GM23338 (cell line): ENCODE measurements at regions not wholly inside any gene's neighbourhood (a gene's known extent, or its start where the extent isn't known, plus 50 kb on each side); places are given as distances from the start of the nearest gene placed in this dataset.

Experiments
- ATAC-seq: fragments of 200-7000 bp; cut with Tn5 transposase; 3 replicates; pipeline ENCODE4 v1.9.1; 2020
- DNase-seq: peaks from one replicate; pipeline ENCODE4 v3.0.0-alpha.2; 2015; ENCODE audit warnings: low spot score
- H2AFZ ChIP-seq: fragments of 200-600 bp; sonication (generic); 2 replicates; pipeline ENCODE4 v1.8.0; 2016; ENCODE audit warnings: antibody characterized with exemption, mild to moderate bottlenecking, moderate library complexity
- H3F3A ChIP-seq: fragments of 200-600 bp; sonication (generic); replicated peaks from 2 replicates; pipeline ENCODE4 v1.8.0; 2017; ENCODE audit warnings: antibody characterized with exemption, mixed run types, low read depth
- H3K27ac ChIP-seq: fragments of 200-600 bp; sonication (generic); 2 replicates; pipeline ENCODE4 v1.6.1; 2016; ENCODE audit warnings: low read depth
- H3K27me3 ChIP-seq: fragments of 200-600 bp; sonication (generic); 2 replicates; pipeline ENCODE4 v1.8.0; 2016; ENCODE audit warnings: mild to moderate bottlenecking, mixed run types, moderate library complexity; ENCODE audit not compliant: insufficient read depth
- H3K36me3 ChIP-seq: fragments of 200-600 bp; sonication (generic); 2 replicates; pipeline ENCODE4 v1.8.0; 2016; ENCODE audit warnings: mild to moderate bottlenecking; ENCODE audit not compliant: insufficient read depth
- H3K4me1 ChIP-seq: fragments of 200-600 bp; sonication (generic); 2 replicates; pipeline ENCODE4 v1.8.0; 2016; ENCODE audit warnings: mild to moderate bottlenecking, moderate library complexity; ENCODE audit not compliant: insufficient read depth
- H3K4me2 ChIP-seq: fragments of 200-600 bp; sonication (generic); 2 replicates; pipeline ENCODE4 v1.7.1; 2017; ENCODE audit warnings: mixed run types
- H3K4me3 ChIP-seq: fragments of 200-600 bp; sonication (generic); 2 replicates; pipeline ENCODE4 v1.6.1; 2016; ENCODE audit warnings: mixed run types
- H3K79me2 ChIP-seq: fragments of 200-600 bp; sonication (generic); replicated peaks from 2 replicates; pipeline ENCODE4 v1.8.0; 2017; ENCODE audit warnings: mild to moderate bottlenecking; ENCODE audit not compliant: insufficient read depth
- H3K9me2 ChIP-seq: fragments of 200-600 bp; sonication (generic); 2 replicates; pipeline ENCODE4 v1.8.0; 2017; ENCODE audit not compliant: insufficient read depth
- H4K20me1 ChIP-seq: fragments of 200-600 bp; sonication (generic); replicated peaks from 2 replicates; pipeline ENCODE4 v1.8.0; 2017; ENCODE audit warnings: mild to moderate bottlenecking; ENCODE audit not compliant: insufficient read depth
- H3K27ac Mint-ChIP-seq: 2 replicates; pipeline ENCODE4 v1.8.0; 2020; ENCODE audit warnings: inconsistent platforms, mild to moderate bottlenecking, moderate library complexity, mixed read lengths
- H3K27me3 Mint-ChIP-seq: 3 replicates; pipeline ENCODE4 v1.8.0; 2022; ENCODE audit warnings: low read depth, mild to moderate bottlenecking, moderate library complexity, mixed read lengths, inconsistent platforms; ENCODE audit not compliant: insufficient read depth, poor library complexity
- H3K36me3 Mint-ChIP-seq: 3 replicates; pipeline ENCODE4 v1.8.0; 2021; ENCODE audit warnings: low read depth, mild to moderate bottlenecking, inconsistent platforms, moderate library complexity, mixed read lengths
- H3K4me1 Mint-ChIP-seq: 3 replicates; pipeline ENCODE4 v1.8.0; 2020; ENCODE audit warnings: mild to moderate bottlenecking, inconsistent platforms, mixed read lengths
- H3K4me3 Mint-ChIP-seq: 3 replicates; pipeline ENCODE4 v1.8.0; 2021; ENCODE audit warnings: moderate library complexity, mild to moderate bottlenecking, inconsistent platforms, mixed read lengths
- H3K9me3 Mint-ChIP-seq: 3 replicates; pipeline ENCODE4 v1.8.0; 2020; ENCODE audit warnings: moderate library complexity, mild to moderate bottlenecking, inconsistent platforms, mixed read lengths
- CREB1 ChIP-seq: fragments of 250-450 bp; sonication (Bioruptor Pico); IDR thresholded peaks from 2 replicates; pipeline ENCODE4 v1.5.0; 2020; ENCODE audit warnings: low read depth, mild to moderate bottlenecking, moderate library complexity
- POLR2AphosphoS5 ChIP-seq: IDR thresholded peaks from 2 replicates; pipeline ENCODE4 v1.6.1; 2016; ENCODE audit warnings: antibody characterized with exemption, low read depth
- TF ChIP-seq, protein P1 (sequence below), 2 experiments: fragments of 200-600 bp in 1 of 2; sonication (generic) in 1 of 2; conservative IDR thresholded peaks; 2 replicates each; pipeline versions ENCODE4 v1.5.1 to v1.6.1; 2016 to 2017; ENCODE audit warnings: antibody characterized with exemption in 2 of 2, low read depth in 2 of 2, mild to moderate bottlenecking in 2 of 2, moderate library complexity in 1 of 2
- TF ChIP-seq, protein P2 (sequence below): IDR thresholded peaks from 2 replicates; pipeline ENCODE4 v1.6.1; 2016; ENCODE audit warnings: antibody characterized with exemption
- TF ChIP-seq, protein P3 (sequence below): fragments of 250-450 bp; sonication (Bioruptor Pico); IDR thresholded peaks from 2 replicates; pipeline ENCODE4 v1.5.0; 2020; ENCODE audit warnings: mild to moderate bottlenecking, moderate library complexity

GRCh38 chr13:38419312-38419873 lies 69.7 kb downstream of the UFM1 start:
- no peak overlapping the region for H3K4me2 ChIP-seq
- no peak overlapping the region for H3K4me3 ChIP-seq
- TF ChIP-seq, protein P1, sequence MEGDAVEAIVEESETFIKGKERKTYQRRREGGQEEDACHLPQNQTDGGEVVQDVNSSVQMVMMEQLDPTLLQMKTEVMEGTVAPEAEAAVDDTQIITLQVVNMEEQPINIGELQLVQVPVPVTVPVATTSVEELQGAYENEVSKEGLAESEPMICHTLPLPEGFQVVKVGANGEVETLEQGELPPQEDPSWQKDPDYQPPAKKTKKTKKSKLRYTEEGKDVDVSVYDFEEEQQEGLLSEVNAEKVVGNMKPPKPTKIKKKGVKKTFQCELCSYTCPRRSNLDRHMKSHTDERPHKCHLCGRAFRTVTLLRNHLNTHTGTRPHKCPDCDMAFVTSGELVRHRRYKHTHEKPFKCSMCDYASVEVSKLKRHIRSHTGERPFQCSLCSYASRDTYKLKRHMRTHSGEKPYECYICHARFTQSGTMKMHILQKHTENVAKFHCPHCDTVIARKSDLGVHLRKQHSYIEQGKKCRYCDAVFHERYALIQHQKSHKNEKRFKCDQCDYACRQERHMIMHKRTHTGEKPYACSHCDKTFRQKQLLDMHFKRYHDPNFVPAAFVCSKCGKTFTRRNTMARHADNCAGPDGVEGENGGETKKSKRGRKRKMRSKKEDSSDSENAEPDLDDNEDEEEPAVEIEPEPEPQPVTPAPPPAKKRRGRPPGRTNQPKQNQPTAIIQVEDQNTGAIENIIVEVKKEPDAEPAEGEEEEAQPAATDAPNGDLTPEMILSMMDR (conservative IDR thresholded peaks at IDR 0.05; ENCODE audit: low read depth in 2 of 2) = no peak
- TF ChIP-seq POLR2AphosphoS5 = no peak
- TF ChIP-seq, protein P2, sequence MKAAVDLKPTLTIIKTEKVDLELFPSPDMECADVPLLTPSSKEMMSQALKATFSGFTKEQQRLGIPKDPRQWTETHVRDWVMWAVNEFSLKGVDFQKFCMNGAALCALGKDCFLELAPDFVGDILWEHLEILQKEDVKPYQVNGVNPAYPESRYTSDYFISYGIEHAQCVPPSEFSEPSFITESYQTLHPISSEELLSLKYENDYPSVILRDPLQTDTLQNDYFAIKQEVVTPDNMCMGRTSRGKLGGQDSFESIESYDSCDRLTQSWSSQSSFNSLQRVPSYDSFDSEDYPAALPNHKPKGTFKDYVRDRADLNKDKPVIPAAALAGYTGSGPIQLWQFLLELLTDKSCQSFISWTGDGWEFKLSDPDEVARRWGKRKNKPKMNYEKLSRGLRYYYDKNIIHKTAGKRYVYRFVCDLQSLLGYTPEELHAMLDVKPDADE = no peak
- TF ChIP-seq, protein P3, sequence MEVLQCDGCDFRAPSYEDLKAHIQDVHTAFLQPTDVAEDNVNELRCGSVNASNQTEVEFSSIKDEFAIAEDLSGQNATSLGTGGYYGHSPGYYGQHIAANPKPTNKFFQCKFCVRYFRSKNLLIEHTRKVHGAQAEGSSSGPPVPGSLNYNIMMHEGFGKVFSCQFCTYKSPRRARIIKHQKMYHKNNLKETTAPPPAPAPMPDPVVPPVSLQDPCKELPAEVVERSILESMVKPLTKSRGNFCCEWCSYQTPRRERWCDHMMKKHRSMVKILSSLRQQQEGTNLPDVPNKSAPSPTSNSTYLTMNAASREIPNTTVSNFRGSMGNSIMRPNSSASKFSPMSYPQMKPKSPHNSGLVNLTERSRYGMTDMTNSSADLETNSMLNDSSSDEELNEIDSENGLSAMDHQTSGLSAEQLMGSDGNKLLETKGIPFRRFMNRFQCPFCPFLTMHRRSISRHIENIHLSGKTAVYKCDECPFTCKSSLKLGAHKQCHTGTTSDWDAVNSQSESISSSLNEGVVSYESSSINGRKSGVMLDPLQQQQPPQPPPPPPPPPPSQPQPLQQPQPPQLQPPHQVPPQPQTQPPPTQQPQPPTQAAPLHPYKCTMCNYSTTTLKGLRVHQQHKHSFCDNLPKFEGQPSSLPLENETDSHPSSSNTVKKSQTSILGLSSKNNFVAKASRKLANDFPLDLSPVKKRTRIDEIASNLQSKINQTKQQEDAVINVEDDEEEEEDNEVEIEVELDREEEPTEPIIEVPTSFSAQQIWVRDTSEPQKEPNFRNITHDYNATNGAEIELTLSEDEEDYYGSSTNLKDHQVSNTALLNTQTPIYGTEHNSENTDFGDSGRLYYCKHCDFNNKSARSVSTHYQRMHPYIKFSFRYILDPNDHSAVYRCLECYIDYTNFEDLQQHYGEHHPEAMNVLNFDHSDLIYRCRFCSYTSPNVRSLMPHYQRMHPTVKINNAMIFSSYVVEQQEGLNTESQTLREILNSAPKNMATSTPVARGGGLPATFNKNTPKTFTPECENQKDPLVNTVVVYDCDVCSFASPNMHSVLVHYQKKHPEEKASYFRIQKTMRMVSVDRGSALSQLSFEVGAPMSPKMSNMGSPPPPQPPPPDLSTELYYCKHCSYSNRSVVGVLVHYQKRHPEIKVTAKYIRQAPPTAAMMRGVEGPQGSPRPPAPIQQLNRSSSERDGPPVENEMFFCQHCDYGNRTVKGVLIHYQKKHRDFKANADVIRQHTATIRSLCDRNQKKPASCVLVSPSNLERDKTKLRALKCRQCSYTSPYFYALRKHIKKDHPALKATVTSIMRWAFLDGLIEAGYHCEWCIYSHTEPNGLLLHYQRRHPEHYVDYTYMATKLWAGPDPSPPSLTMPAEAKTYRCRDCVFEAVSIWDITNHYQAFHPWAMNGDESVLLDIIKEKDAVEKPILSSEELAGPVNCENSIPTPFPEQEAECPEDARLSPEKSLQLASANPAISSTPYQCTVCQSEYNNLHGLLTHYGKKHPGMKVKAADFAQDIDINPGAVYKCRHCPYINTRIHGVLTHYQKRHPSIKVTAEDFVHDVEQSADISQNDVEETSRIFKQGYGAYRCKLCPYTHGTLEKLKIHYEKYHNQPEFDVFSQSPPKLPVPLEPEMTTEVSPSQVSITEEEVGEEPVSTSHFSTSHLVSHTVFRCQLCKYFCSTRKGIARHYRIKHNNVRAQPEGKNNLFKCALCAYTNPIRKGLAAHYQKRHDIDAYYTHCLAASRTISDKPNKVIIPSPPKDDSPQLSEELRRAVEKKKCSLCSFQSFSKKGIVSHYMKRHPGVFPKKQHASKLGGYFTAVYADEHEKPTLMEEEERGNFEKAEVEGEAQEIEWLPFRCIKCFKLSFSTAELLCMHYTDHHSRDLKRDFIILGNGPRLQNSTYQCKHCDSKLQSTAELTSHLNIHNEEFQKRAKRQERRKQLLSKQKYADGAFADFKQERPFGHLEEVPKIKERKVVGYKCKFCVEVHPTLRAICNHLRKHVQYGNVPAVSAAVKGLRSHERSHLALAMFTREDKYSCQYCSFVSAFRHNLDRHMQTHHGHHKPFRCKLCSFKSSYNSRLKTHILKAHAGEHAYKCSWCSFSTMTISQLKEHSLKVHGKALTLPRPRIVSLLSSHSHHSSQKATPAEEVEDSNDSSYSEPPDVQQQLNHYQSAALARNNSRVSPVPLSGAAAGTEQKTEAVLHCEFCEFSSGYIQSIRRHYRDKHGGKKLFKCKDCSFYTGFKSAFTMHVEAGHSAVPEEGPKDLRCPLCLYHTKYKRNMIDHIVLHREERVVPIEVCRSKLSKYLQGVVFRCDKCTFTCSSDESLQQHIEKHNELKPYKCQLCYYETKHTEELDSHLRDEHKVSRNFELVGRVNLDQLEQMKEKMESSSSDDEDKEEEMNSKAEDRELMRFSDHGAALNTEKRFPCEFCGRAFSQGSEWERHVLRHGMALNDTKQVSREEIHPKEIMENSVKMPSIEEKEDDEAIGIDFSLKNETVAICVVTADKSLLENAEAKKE (CRISPR knock-in tag) = no peak
- no peak for TF ChIP-seq CREB1 (CRISPR knock-in tag)
- H2AFZ ChIP-seq = no peak overlapping the region
- H4K20me1 ChIP-seq = no peaks in the 10 kb centered on the region
- no peaks in the 10 kb centered on the region for H3K36me3 Mint-ChIP-seq
- no peaks in the 10 kb centered on the region for H3K27me3 Mint-ChIP-seq
- H3K4me1 Mint-ChIP-seq = no peaks in the 10 kb centered on the region
- H3K27ac Mint-ChIP-seq = no peak overlapping the region
- ATAC-seq (no peak), DNase-seq (no peak)
- no peaks in the 10 kb centered on the region for H3K36me3 ChIP-seq
- no peaks in the 10 kb centered on the region for H3K79me2 ChIP-seq
- H3K4me1 ChIP-seq = no peaks in the 10 kb centered on the region
- no peak overlapping the region for H3K27ac ChIP-seq
- H3K27me3 ChIP-seq = no peaks in the 10 kb centered on the region
- no peaks in the 10 kb centered on the region for H3K9me3 Mint-ChIP-seq
- H3K9me2 ChIP-seq = no peaks in the 10 kb centered on the region; the same call in 1 of the 2 replicates
- H3K4me3 Mint-ChIP-seq = no peak overlapping the region
- H3F3A ChIP-seq = no peaks in the 10 kb centered on the region
